HepG2 (cell line): ENCODE measurements at regions not wholly inside any gene's neighbourhood (a gene's known extent, or its start where the extent isn't known, plus 50 kb on each side); places are given as distances from the start of the nearest gene placed in this dataset.

Experiments
- ATAC-seq: fragments of 200-7000 bp; cut with Tn5 transposase; 3 replicates; pipeline ENCODE4 v1.9.1; 2020; ENCODE audit warnings: mild to moderate bottlenecking, moderate library complexity
- BruUV-seq: library from RNA; stranded (reverse); fragments of 400-500 nt; replicated peaks from 2 replicates; lab custom pipeline; 2021; lab: Mats Ljungman, UMichigan
- CTCF ChIA-PET: fragments of 300-600 bp; formaldehyde crosslinking; extraction: SDS; loops from one replicate; lab custom pipeline; 2021; ENCODE audit warnings: low total read pairs, inconsistent platforms, low intra/inter-chr PET ratio; lab: Yijun Ruan, JAX
- POLR2A ChIA-PET: fragments of 350-600 bp; sonication (Branson Sonifier 250); formaldehyde crosslinking; loops from one replicate; lab custom pipeline; 2020; ENCODE audit warnings: antibody characterized with exemption, inconsistent platforms; lab: Yijun Ruan, JAX
- DNase-seq: peaks from one replicate; pipeline ENCODE4 v3.0.0-alpha.2; 2015; ENCODE audit warnings: low spot score
- FAIRE-seq: peaks from 3 replicates; lab custom pipeline; 2011; peaks lifted over from hg19 to GRCh38; lab: Jason Lieb, UNC
- H2AFZ ChIP-seq: one replicate; pipeline ENCODE4 v1.6.1; 2011; ENCODE audit warnings: low read length, inconsistent platforms
- H3K27ac ChIP-seq: fragments of 300-600 bp; 3 replicates; pipeline ENCODE4 v1.8.0; 2011; ENCODE audit warnings: mixed run types, mild to moderate bottlenecking, mixed read lengths, low read length, inconsistent platforms; ENCODE audit not compliant: insufficient read depth; ENCODE audit errors: extremely low read length
- H3K27me3 ChIP-seq, 2 experiments: fragments of 200-600 bp in 1 of 2; 2 replicates in 1 of 2; 3 replicates in 1 of 2; pipeline versions ENCODE4 v1.6.0 to v1.8.0; 2011; ENCODE audit warnings: low read length in 2 of 2, mild to moderate bottlenecking in 2 of 2, moderate library complexity in 2 of 2, inconsistent platforms in 1 of 2; ENCODE audit not compliant: insufficient read depth in 2 of 2, control insufficient read depth in 1 of 2
- H3K36me3 ChIP-seq, 2 experiments: fragments of 200-600 bp in 1 of 2; replicated peaks in 1 of 2; 2 replicates in 1 of 2; 3 replicates in 1 of 2; pipeline versions ENCODE4 v1.5.1 to v1.8.0; 2011; ENCODE audit warnings: low read length in 2 of 2, inconsistent platforms in 1 of 2; ENCODE audit not compliant: insufficient read depth in 2 of 2, control insufficient read depth in 1 of 2
- H3K4me1 ChIP-seq: 2 replicates; pipeline ENCODE4 v1.5.1; 2012; ENCODE audit warnings: low read length, inconsistent platforms; ENCODE audit not compliant: insufficient read depth
- H3K4me2 ChIP-seq: 2 replicates; pipeline ENCODE4 v1.6.0; 2011; ENCODE audit warnings: low read depth, low read length, inconsistent platforms
- H3K4me3 ChIP-seq, 3 experiments: fragments of 200-600 bp in 1 of 3; sonication (generic), shearing (Covaris generic) in 1 of 3; replicated peaks in 1 of 3; 2 replicates each; pipeline ENCODE4 v1.5.1; 2011 to 2016; ENCODE audit warnings: low read length in 3 of 3, inconsistent platforms in 2 of 3, low read depth in 2 of 3, mild to moderate bottlenecking in 2 of 3, control low read depth in 1 of 3, mixed read lengths in 1 of 3; ENCODE audit not compliant: insufficient read depth in 1 of 3
- H3K79me2 ChIP-seq: one replicate; pipeline ENCODE4 v1.6.1; 2011; ENCODE audit warnings: low read length, inconsistent platforms; ENCODE audit not compliant: insufficient read depth
- H3K9ac ChIP-seq: 2 replicates; pipeline ENCODE4 v1.6.0; 2011; ENCODE audit warnings: mild to moderate bottlenecking, low read depth, low read length, inconsistent platforms; ENCODE audit not compliant: insufficient read depth
- H3K9me3 ChIP-seq: 2 replicates; pipeline ENCODE4 v1.5.1; 2012; ENCODE audit warnings: mild to moderate bottlenecking, low read length
- H4K20me1 ChIP-seq: 2 replicates; pipeline ENCODE4 v1.6.0; 2011; ENCODE audit warnings: inconsistent platforms, mild to moderate bottlenecking, low read length, moderate library complexity; ENCODE audit not compliant: insufficient read depth
- FOXK1 ChIP-seq: sonication (generic); formaldehyde crosslinking; IDR thresholded peaks from 2 replicates; pipeline ENCODE4 v1.4.0; 2020; ENCODE audit warnings: low read depth, missing genetic modification reagents, borderline replicate concordance
- HES4 ChIP-seq: sonication (generic); formaldehyde crosslinking; IDR thresholded peaks from 2 replicates; pipeline ENCODE4 v1.9.0; 2021; ENCODE audit warnings: mild to moderate bottlenecking, missing genetic modification reagents, borderline replicate concordance
- HOXA9 ChIP-seq: sonication (generic); formaldehyde crosslinking; IDR thresholded peaks from 2 replicates; pipeline ENCODE4 v1.8.1; 2022; ENCODE audit warnings: missing genetic modification reagents, mild to moderate bottlenecking, moderate library complexity, borderline replicate concordance
- PCBP1 ChIP-seq: fragments of 200-400 bp; formaldehyde crosslinking; IDR thresholded peaks from 2 replicates; pipeline ENCODE4 v1.6.1; 2017; ENCODE audit warnings: mild to moderate bottlenecking, low read depth, low read length, borderline replicate concordance
- ZNF407 ChIP-seq: sonication (generic); formaldehyde crosslinking; IDR thresholded peaks from one replicate; pipeline ENCODE4 v1.5.1; 2020; ENCODE audit warnings: mild to moderate bottlenecking, missing genetic modification reagents; ENCODE audit errors: not compliant biosample characterization
- WGBS: methylation state at CpG from one replicate; pipeline ENCODE4 v1.1.6; 2017; ENCODE audit warnings: low lambda C conversion rate; 5-methylcytosine and 5-hydroxymethylcytosine counted together
- in situ Hi-C: cut with HindIII; loops from 2 replicates; pipeline ENCODE4 v1.10.0; 2017; ENCODE audit warnings: low pct_unique_long_range_greater_than_20kb; ENCODE audit not compliant: extremely low pct_ligation_motif_present
- intact Hi-C: fragments of 100-400 bp; cut with micrococcal nuclease; formaldehyde crosslinking; loops from one replicate; pipeline ENCODE4 v1.10.0; 2022; ENCODE audit not compliant: unreplicated experiment
- TF ChIP-seq, protein P1 (sequence below): fragments of 450-650 bp; IDR thresholded peaks from 2 replicates; pipeline ENCODE4 v1.6.1; 2016
- TF ChIP-seq, protein P2 (sequence below): sonication (generic); formaldehyde crosslinking; IDR thresholded peaks from 2 replicates; pipeline ENCODE4 v1.4.0; 2020; ENCODE audit warnings: mild to moderate bottlenecking, missing genetic modification reagents

GRCh38 chr17:12421646-12422306 lies 243.9 kb upstream of the MYOCD start:
- intact Hi-C loops, result no loop called here
- BruUV-seq, result no TSS peak
- ATAC-seq, result no peak
- H3K27me3 ChIP-seq, result peaks cover 0 to 16% of the 10 kb centered on the region in 2 experiments; a peak in 2 of 5 replicates
- H3K4me2 ChIP-seq, result no peak overlapping the region
- in situ Hi-C loops, result no loop called here
- CTCF ChIA-PET, result no interaction called here
- no peaks in the 10 kb centered on the region for H3K36me3 ChIP-seq
- no peak for FAIRE-seq
- H3K9me3 ChIP-seq, result no peaks in the 10 kb centered on the region
- no peak overlapping the region for H3K4me3 ChIP-seq
- TF ChIP-seq, protein P1, sequence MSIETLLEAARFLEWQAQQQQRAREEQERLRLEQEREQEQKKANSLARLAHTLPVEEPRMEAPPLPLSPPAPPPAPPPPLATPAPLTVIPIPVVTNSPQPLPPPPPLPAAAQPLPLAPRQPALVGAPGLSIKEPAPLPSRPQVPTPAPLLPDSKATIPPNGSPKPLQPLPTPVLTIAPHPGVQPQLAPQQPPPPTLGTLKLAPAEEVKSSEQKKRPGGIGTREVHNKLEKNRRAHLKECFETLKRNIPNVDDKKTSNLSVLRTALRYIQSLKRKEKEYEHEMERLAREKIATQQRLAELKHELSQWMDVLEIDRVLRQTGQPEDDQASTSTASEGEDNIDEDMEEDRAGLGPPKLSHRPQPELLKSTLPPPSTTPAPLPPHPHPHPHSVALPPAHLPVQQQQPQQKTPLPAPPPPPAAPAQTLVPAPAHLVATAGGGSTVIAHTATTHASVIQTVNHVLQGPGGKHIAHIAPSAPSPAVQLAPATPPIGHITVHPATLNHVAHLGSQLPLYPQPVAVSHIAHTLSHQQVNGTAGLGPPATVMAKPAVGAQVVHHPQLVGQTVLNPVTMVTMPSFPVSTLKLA, result no peak
- TF ChIP-seq, protein P2, sequence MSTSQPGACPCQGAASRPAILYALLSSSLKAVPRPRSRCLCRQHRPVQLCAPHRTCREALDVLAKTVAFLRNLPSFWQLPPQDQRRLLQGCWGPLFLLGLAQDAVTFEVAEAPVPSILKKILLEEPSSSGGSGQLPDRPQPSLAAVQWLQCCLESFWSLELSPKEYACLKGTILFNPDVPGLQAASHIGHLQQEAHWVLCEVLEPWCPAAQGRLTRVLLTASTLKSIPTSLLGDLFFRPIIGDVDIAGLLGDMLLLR (CRISPR knock-in tag), result no peak
- TF ChIP-seq HES4 (CRISPR knock-in tag), result no peak
- TF ChIP-seq PCBP1, result no peak
- no peak for TF ChIP-seq HOXA9 (CRISPR knock-in tag)
- no peak for TF ChIP-seq FOXK1 (CRISPR knock-in tag)
- TF ChIP-seq ZNF407 (CRISPR knock-in tag), result no peak
- TF ChIP-seq, all 625 proteins: peak for 0
- no peaks in the 10 kb centered on the region for H4K20me1 ChIP-seq
- 12% methylated on average over 15 of the region's 15 CpGs for WGBS
- no peak for DNase-seq
- no peak overlapping the region for H3K9ac ChIP-seq
- no peak overlapping the region for H3K27ac ChIP-seq
- no peak overlapping the region for H2AFZ ChIP-seq
- no peaks in the 10 kb centered on the region for H3K4me1 ChIP-seq
- H3K79me2 ChIP-seq, result no peaks in the 10 kb centered on the region
- POLR2A ChIA-PET, result no interaction called here
